Uterus (tissue), 2 donors: ENCODE measurements at regions not wholly inside any gene's neighbourhood (a gene's known extent, or its start where the extent isn't known, plus 50 kb on each side); places are given as distances from the start of the nearest gene placed in this dataset.

ENCODE experiments used
- POLR2A ChIP-seq, 2 donors: fragments of 450-650 bp; IDR thresholded peaks; one replicate each; pipeline ENCODE4 v1.6.1; 2016; ENCODE audit warnings: antibody characterized with exemption in 2 of 2, mild to moderate bottlenecking in 1 of 2, moderate library complexity in 1 of 2
- TF ChIP-seq, protein P1 (sequence below), 4 experiments: fragments of 200-600 bp in 2 of 4; fragments of 450-650 bp in 2 of 4; sonication (generic) in 2 of 4; IDR thresholded peaks; one replicate each; pipeline ENCODE4 v1.5.1; 2016 to 2019; ENCODE audit warnings: antibody characterized with exemption in 4 of 4, mild to moderate bottlenecking in 2 of 4, moderate library complexity in 1 of 4

GRCh38 chr6:140980265-140980887, 1152.3 kb upstream of the GJE1 start:
- TF ChIP-seq, protein P1, sequence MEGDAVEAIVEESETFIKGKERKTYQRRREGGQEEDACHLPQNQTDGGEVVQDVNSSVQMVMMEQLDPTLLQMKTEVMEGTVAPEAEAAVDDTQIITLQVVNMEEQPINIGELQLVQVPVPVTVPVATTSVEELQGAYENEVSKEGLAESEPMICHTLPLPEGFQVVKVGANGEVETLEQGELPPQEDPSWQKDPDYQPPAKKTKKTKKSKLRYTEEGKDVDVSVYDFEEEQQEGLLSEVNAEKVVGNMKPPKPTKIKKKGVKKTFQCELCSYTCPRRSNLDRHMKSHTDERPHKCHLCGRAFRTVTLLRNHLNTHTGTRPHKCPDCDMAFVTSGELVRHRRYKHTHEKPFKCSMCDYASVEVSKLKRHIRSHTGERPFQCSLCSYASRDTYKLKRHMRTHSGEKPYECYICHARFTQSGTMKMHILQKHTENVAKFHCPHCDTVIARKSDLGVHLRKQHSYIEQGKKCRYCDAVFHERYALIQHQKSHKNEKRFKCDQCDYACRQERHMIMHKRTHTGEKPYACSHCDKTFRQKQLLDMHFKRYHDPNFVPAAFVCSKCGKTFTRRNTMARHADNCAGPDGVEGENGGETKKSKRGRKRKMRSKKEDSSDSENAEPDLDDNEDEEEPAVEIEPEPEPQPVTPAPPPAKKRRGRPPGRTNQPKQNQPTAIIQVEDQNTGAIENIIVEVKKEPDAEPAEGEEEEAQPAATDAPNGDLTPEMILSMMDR (IDR thresholded peaks at IDR 0.05): no peak
- no peak for TF ChIP-seq POLR2A (IDR thresholded peaks at IDR 0.05)
